OCI-LY1 (cell line): ENCODE measurements at regions not wholly inside any gene's neighbourhood (a gene's known extent, or its start where the extent isn't known, plus 50 kb on each side); places are given as distances from the start of the nearest gene placed in this dataset.

Source experiments
- H2AFZ ChIP-seq: fragments of 200-600 bp; sonication (generic), shearing (Covaris generic); 2 replicates; pipeline ENCODE4 v1.6.0; 2014; ENCODE audit warnings: antibody characterized with exemption, mild to moderate bottlenecking, low read length
- H3F3A ChIP-seq: fragments of 200-600 bp; sonication (generic), shearing (Covaris generic); 2 replicates; pipeline ENCODE4 v1.6.0; 2014; ENCODE audit warnings: mild to moderate bottlenecking, antibody characterized with exemption, low read length, moderate library complexity; ENCODE audit not compliant: insufficient read depth
- H3K27ac ChIP-seq: fragments of 200-600 bp; sonication (generic); 2 replicates; pipeline ENCODE4 v1.5.1; 2014; ENCODE audit warnings: low read length, mixed run types, mild to moderate bottlenecking, low read depth; ENCODE audit not compliant: poor library complexity, severe bottlenecking
- H3K27me3 ChIP-seq: fragments of 200-600 bp; sonication (generic); 2 replicates; pipeline ENCODE4 v1.6.0; 2014; ENCODE audit warnings: antibody characterized with exemption, mild to moderate bottlenecking, low read length, moderate library complexity; ENCODE audit not compliant: insufficient read depth
- H3K36me3 ChIP-seq: fragments of 200-600 bp; sonication (generic); 2 replicates; pipeline ENCODE4 v1.6.1; 2014; ENCODE audit warnings: mild to moderate bottlenecking, antibody characterized with exemption, low read length, moderate library complexity, mixed read lengths; ENCODE audit not compliant: insufficient read depth
- H3K4me1 ChIP-seq: fragments of 200-600 bp; sonication (generic); 2 replicates; pipeline ENCODE4 v1.5.1; 2014; ENCODE audit warnings: mild to moderate bottlenecking, low read length, moderate library complexity; ENCODE audit not compliant: insufficient read depth, severe bottlenecking
- H3K4me2 ChIP-seq: fragments of 200-600 bp; sonication (generic), shearing (Covaris generic); 2 replicates; pipeline ENCODE4 v1.6.1; 2014; ENCODE audit warnings: low read length
- H3K4me3 ChIP-seq: fragments of 200-600 bp; sonication (generic); 2 replicates; pipeline ENCODE4 v1.5.1; 2014; ENCODE audit warnings: low read length, low read depth, mild to moderate bottlenecking, mixed read lengths; ENCODE audit not compliant: poor library complexity, severe bottlenecking
- H3K79me2 ChIP-seq: fragments of 200-600 bp; shearing (Covaris generic); 2 replicates; pipeline ENCODE4 v1.6.1; 2016; ENCODE audit warnings: mixed run types, low read length, mixed read lengths; ENCODE audit not compliant: insufficient read depth
- H3K9ac ChIP-seq: fragments of 200-600 bp; sonication (generic), shearing (Covaris generic); 2 replicates; pipeline ENCODE4 v1.6.1; 2014; ENCODE audit warnings: mild to moderate bottlenecking, low read length, mixed read lengths
- H3K9me2 ChIP-seq: fragments of 200-600 bp; sonication (generic), shearing (Covaris generic); 2 replicates; pipeline ENCODE4 v1.6.1; 2014; ENCODE audit warnings: low read depth, mild to moderate bottlenecking, low read length, mixed read lengths
- H3K9me3 ChIP-seq: fragments of 200-600 bp; shearing (Covaris generic); 2 replicates; pipeline ENCODE4 v1.6.1; 2014; ENCODE audit warnings: low read length, mixed read lengths
- H4K20me1 ChIP-seq: fragments of 200-600 bp; sonication (generic), shearing (Covaris generic); 2 replicates; pipeline ENCODE4 v1.6.0; 2016; ENCODE audit warnings: mild to moderate bottlenecking, low read length; ENCODE audit not compliant: insufficient read depth
- CTCF ChIP-seq: fragments of 200-600 bp; sonication (generic), shearing (Covaris generic); IDR thresholded peaks from 2 replicates; pipeline ENCODE4 v1.5.1; 2017; ENCODE audit warnings: mild to moderate bottlenecking, antibody characterized with exemption, low read length, moderate library complexity, mixed read lengths
- EZH2 ChIP-seq: fragments of 200-600 bp; sonication (generic), shearing (Covaris generic); IDR thresholded peaks from 2 replicates; pipeline ENCODE4 v1.8.0; 2017; ENCODE audit warnings: borderline replicate concordance, mixed run types, mild to moderate bottlenecking, antibody characterized with exemption, low read length, moderate library complexity, mixed read lengths

- H3K4me1 ChIP-seq = no peaks in the 10 kb centered on the region
- no peaks in the 10 kb centered on the region for H3K9me3 ChIP-seq
- H3K9me2 ChIP-seq = no peaks in the 10 kb centered on the region
- H4K20me1 ChIP-seq = no peaks in the 10 kb centered on the region
- no peak overlapping the region for H2AFZ ChIP-seq
- H3K79me2 ChIP-seq = no peaks in the 10 kb centered on the region
- TF ChIP-seq EZH2 = no peak
- TF ChIP-seq CTCF = no peak
- H3K27me3 ChIP-seq = no peaks in the 10 kb centered on the region; the same call in 1 of the 2 replicates
- H3K4me2 ChIP-seq = no peak overlapping the region
- H3K4me3 ChIP-seq = no peak overlapping the region
- no peak overlapping the region for H3K27ac ChIP-seq
- no peak overlapping the region for H3K9ac ChIP-seq
- H3K36me3 ChIP-seq = no peaks in the 10 kb centered on the region
- H3F3A ChIP-seq = no peaks in the 10 kb centered on the region
Measured at GRCh38 chr20:24815196-24815815, 133.8 kb upstream of the CST7 start.

GRCh38 chr20:24815931-24816330 lies 133.1 kb upstream of the CST7 start:
- no peak overlapping the region for H3K4me2 ChIP-seq
- H4K20me1 ChIP-seq = no peaks in the 10 kb centered on the region
- no peaks in the 10 kb centered on the region for H3K9me3 ChIP-seq
- TF ChIP-seq CTCF (no peak), EZH2 (no peak)
- H2AFZ ChIP-seq = no peak overlapping the region
- no peak overlapping the region for H3K4me3 ChIP-seq
- H3K27ac ChIP-seq = no peak overlapping the region
- no peaks in the 10 kb centered on the region for H3K36me3 ChIP-seq
- H3K9me2 ChIP-seq = no peaks in the 10 kb centered on the region
- H3K79me2 ChIP-seq = no peaks in the 10 kb centered on the region
- no peak overlapping the region for H3K9ac ChIP-seq
- no peaks in the 10 kb centered on the region for H3K4me1 ChIP-seq
- no peaks in the 10 kb centered on the region for H3F3A ChIP-seq
- H3K27me3 ChIP-seq = no peaks in the 10 kb centered on the region; the same call in 1 of the 2 replicates

GRCh38 chr20:24816431-24816830 lies 132.6 kb upstream of the CST7 start:
- Histone ChIP-seq H3K4me3 (no peak overlapping the region), H3K9me3 (no peaks in the 10 kb centered on the region), H3K36me3 (no peaks in the 10 kb centered on the region), H3K79me2 (no peaks in the 10 kb centered on the region), H3K9me2 (no peaks in the 10 kb centered on the region), H3K4me1 (no peaks in the 10 kb centered on the region), H3K4me2 (no peak overlapping the region), H3K27ac (no peak overlapping the region), H3K27me3 (no peaks in the 10 kb centered on the region; the same call in 1 of the 2 replicates), H3K9ac (no peak overlapping the region), H4K20me1 (no peaks in the 10 kb centered on the region), H3F3A (no peaks in the 10 kb centered on the region), H2AFZ (no peak overlapping the region)
- no peak for TF ChIP-seq CTCF
- no peak for TF ChIP-seq EZH2
